Stimulated activated memory B cell treated with anti-CD40 and anti-IgM and Interleukin-4, amounts not matched to agents 10 μg/mL and 1 μg/mL and 100 μg/mL, for 72 hours (primary cell): ENCODE measurements at regions not wholly inside any gene's neighbourhood (a gene's known extent, or its start where the extent isn't known, plus 50 kb on each side); places are given as distances from the start of the nearest gene placed in this dataset.

Experiments
- ATAC-seq: fragments of 150-1000 bp; cut with Tn5 transposase; 2 replicates; pipeline ENCODE4 v1.10.0; 2021
- H3K27ac Mint-ChIP-seq: one replicate; pipeline ENCODE4 v1.8.0; 2022; ENCODE audit warnings: mild to moderate bottlenecking, mixed read lengths
- H3K27me3 Mint-ChIP-seq: one replicate; pipeline ENCODE4 v1.8.0; 2022; ENCODE audit warnings: mixed read lengths
- H3K36me3 Mint-ChIP-seq: one replicate; pipeline ENCODE4 v1.8.0; 2022; ENCODE audit warnings: mixed read lengths
- H3K4me1 Mint-ChIP-seq: one replicate; pipeline ENCODE4 v1.8.0; 2022; ENCODE audit warnings: mixed read lengths
- H3K4me3 Mint-ChIP-seq: one replicate; pipeline ENCODE4 v1.8.0; 2022; ENCODE audit warnings: mild to moderate bottlenecking, moderate library complexity, mixed read lengths
- H3K9me3 Mint-ChIP-seq: one replicate; pipeline ENCODE4 v1.8.0; 2022; ENCODE audit warnings: mixed read lengths

- Mint-ChIP-seq H3K4me3 (no peak overlapping the region), H3K27ac (no peak overlapping the region), H3K4me1 (no peaks in the 10 kb centered on the region), H3K9me3 (peaks cover 2% of the 10 kb centered on the region), H3K27me3 (peaks cover 8% of the 10 kb centered on the region), H3K36me3 (no peaks in the 10 kb centered on the region)
- no peak for ATAC-seq
These were observed 162.5 kb downstream of the WSCD1 start for GRCh38 chr17:6232732-6233101.

DNA sequence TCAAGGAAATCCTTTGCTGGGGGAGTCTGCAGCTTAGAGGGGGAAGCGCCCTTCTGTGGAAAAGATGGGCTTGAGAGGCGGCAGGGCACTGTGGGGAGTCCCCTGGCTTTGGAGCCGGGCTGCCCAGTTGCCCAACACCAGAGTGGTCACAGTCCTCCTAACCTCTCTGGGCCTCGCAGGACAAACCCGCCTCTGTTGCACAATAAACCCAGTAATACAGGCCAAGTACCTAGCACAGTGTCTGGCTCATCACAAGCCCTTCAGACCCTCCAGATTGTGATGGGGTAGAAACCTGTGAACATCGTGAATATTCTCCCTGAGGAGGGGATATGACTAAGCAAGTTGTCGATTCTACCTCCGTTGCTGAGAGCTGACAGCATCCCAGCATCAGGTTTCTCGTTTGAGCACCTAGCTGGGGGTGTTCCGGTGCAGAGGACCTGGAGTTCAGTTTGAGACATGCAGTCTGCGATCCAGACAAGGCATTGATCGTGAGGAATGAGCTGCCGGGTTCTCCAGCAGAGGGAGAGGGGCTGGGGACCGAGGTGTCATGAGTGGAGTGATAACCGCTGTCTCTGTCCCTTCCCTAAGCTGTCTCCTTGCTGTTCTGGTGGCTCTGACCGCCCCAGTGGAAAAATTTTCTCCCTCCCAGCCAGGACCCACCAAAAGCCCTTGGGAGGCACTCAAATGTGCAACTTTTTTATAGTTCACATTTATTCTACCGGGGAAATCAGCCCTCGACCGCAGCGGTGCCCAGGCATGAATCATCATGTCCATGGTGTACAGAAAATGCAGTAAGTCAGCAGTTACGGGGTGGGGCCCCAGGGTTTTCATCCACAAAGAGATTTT lies 161.9 kb downstream of the WSCD1 start:
- Mint-ChIP-seq H3K4me1 (no peaks in the 10 kb centered on the region), H3K27ac (no peak overlapping the region), H3K27me3 (peaks cover 7% of the 10 kb centered on the region), H3K36me3 (no peaks in the 10 kb centered on the region), H3K4me3 (no peak overlapping the region), H3K9me3 (peaks cover 2% of the 10 kb centered on the region)
- ATAC-seq: no peak

DNA sequence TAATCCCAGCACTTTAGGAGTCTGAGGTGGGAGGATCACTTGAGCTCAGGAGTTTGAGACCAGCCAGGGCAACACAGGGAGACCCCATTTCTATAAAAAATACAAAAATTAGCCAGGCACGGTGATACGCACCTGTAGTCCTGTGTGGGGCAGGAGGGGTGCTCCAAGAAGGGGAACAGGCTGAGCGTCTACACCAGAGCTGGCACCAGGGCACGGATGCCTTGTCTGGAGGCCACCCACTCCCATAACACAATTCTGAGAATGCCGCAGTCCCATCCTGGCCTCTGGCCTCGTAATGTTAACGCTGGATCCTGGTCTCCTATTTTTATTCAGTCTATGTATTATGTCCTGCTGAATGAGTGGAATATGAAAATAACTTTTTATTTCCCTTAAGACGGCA lies 161.3 kb downstream of the WSCD1 start:
- no peak for ATAC-seq
- H3K9me3 Mint-ChIP-seq: peaks cover 2% of the 10 kb centered on the region
- no peaks in the 10 kb centered on the region for H3K4me1 Mint-ChIP-seq
- no peaks in the 10 kb centered on the region for H3K36me3 Mint-ChIP-seq
- H3K27ac Mint-ChIP-seq: no peak overlapping the region
- H3K27me3 Mint-ChIP-seq: peaks cover under 1% of the 10 kb centered on the region
- no peak overlapping the region for H3K4me3 Mint-ChIP-seq

DNA sequence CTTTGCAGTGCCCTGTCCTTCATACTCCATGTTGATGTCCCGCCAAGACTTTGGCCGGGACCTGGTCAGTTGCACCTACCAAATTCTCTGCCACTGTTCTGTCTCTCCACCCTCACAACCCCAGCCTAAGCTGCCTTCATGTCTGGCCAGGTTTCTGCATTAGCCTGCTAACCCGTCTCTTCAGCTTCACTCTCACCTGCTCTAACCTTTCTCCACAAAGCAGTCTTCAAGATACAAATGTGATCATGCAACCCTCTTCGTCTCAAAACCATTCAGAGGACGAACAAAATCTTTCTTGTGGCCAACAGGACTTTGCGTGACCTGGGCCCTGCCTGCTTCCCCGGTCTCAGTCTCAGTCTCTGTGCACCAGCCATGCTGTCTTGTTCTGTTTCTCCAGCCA lies 148.2 kb downstream of the WSCD1 start:
- no peak overlapping the region for H3K4me3 Mint-ChIP-seq
- ATAC-seq: no peak

DNA sequence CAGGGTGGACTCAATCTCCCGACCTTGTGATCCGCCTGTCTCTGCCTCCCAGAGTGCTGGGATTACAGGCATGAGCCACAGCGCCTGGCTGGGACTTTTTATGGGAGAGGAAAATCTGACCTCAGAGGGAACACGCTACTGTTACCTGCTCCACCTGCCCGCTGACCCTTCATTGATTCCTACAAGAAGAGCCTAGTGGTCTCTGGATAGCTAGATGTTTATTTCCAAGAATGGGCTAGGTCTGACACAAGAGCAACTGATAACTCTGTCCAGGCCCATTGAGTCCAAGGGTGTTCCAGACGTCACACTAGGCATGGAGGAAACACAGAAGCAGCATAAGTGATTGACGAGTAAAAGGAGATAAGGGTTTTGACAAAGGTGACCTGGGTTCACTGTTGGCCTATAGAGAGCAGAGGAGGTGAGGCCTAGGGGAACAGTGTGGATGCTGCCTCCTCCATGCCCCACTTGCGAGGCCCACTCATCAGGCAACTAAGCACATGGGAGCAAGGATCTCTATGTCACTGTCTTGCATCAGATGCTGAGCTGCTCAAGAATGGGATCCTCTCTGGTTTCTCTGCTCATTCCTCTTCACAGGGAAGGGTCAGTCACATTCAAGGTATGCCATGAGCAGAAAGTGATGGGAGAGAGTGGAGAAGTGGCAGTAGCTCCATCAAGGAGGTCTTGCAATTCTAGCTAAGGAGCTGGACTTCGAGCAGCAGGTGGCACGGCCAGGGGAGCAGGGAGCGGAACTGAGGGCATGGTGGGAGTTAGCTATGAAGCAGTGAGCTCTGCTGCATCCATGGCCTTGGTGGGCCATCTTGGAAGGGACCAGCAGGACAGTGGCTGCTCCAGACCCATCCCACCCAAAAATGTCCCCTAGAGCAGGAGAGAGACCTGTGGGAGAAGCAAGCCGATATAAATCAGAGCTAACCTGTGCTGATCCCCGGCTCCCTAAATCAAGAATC lies 145.2 kb downstream of the WSCD1 start:
- peaks cover 34% of the 10 kb centered on the region for H3K27me3 Mint-ChIP-seq
- ATAC-seq: no peak
- H3K9me3 Mint-ChIP-seq: no peaks in the 10 kb centered on the region

More for the DNA sequence above, 148.2 kb downstream of the WSCD1 start:
- no peaks in the 10 kb centered on the region for H3K36me3 Mint-ChIP-seq
- H3K27ac Mint-ChIP-seq: no peak overlapping the region
- peaks cover 34% of the 10 kb centered on the region for H3K27me3 Mint-ChIP-seq
- no peaks in the 10 kb centered on the region for H3K4me1 Mint-ChIP-seq
- peaks cover 13% of the 10 kb centered on the region for H3K9me3 Mint-ChIP-seq

DNA sequence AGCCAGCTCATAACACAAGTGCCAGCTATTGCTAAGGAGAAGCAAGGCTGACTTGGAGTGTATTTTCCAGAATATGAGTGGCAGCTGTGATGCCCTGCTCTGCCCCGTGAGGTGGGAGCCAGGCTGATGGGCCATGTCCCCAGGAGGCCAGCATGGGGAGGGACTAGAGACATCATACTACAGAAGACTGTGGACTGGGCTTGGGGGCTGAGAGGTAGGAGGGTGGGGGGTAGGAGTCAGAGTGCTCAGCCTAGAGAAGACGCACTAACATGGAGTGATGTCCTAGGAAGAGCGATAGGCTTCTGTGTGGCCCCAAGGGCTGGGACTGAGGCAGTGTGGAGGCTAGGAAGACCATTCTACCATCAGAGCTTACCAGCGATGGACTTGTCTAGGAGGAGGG lies 143.7 kb downstream of the WSCD1 start:
- Mint-ChIP-seq H3K4me3 (no peak overlapping the region), H3K27ac (no peak overlapping the region), H3K27me3 (peaks cover 35% of the 10 kb centered on the region), H3K9me3 (no peaks in the 10 kb centered on the region), H3K4me1 (no peaks in the 10 kb centered on the region), H3K36me3 (no peaks in the 10 kb centered on the region)
- ATAC-seq: no peak

More for the DNA sequence above, 145.2 kb downstream of the WSCD1 start:
- Mint-ChIP-seq H3K4me1 (no peaks in the 10 kb centered on the region), H3K27ac (no peak overlapping the region), H3K4me3 (no peak overlapping the region), H3K36me3 (no peaks in the 10 kb centered on the region)

- no peak overlapping the region for H3K27ac Mint-ChIP-seq
- no peak overlapping the region for H3K4me3 Mint-ChIP-seq
- no peak for ATAC-seq
- no peaks in the 10 kb centered on the region for H3K4me1 Mint-ChIP-seq
- no peaks in the 10 kb centered on the region for H3K36me3 Mint-ChIP-seq
- peaks cover 24% of the 10 kb centered on the region for H3K27me3 Mint-ChIP-seq
- H3K9me3 Mint-ChIP-seq: no peaks in the 10 kb centered on the region
These were observed 142.6 kb downstream of the WSCD1 start for GRCh38 chr17:6212766-6213165.

DNA sequence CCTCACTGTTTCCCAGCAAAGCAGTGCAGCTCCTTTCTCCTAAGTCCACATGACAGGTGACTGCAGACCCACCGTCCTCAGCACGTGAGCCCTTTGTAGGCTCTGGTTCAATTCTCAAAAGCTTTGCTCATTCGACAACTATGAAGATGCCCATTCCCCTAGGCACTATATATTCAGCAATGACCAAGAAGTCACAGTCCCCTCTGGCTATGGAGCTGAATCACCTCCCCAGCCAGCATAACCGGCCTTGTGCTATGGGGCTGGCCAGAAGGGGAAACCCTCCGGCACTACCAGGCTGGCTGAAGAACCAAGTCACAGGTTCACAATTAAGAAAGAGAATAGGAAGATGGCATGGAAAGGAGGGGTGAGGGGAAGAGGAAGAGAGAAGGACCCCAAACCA lies 139.7 kb downstream of the WSCD1 start:
- Mint-ChIP-seq H3K36me3 (no peaks in the 10 kb centered on the region), H3K4me1 (no peaks in the 10 kb centered on the region), H3K27me3 (peaks cover 9% of the 10 kb centered on the region), H3K27ac (no peak overlapping the region), H3K9me3 (no peaks in the 10 kb centered on the region), H3K4me3 (no peak overlapping the region)
- ATAC-seq: no peak

GRCh38 chr17:6208608-6209180 lies 138.5 kb downstream of the WSCD1 start:
- Mint-ChIP-seq H3K9me3 (no peaks in the 10 kb centered on the region), H3K27ac (no peak overlapping the region), H3K4me1 (no peaks in the 10 kb centered on the region), H3K27me3 (peaks cover 16% of the 10 kb centered on the region), H3K36me3 (no peaks in the 10 kb centered on the region), H3K4me3 (no peak overlapping the region)
- no peak for ATAC-seq

DNA sequence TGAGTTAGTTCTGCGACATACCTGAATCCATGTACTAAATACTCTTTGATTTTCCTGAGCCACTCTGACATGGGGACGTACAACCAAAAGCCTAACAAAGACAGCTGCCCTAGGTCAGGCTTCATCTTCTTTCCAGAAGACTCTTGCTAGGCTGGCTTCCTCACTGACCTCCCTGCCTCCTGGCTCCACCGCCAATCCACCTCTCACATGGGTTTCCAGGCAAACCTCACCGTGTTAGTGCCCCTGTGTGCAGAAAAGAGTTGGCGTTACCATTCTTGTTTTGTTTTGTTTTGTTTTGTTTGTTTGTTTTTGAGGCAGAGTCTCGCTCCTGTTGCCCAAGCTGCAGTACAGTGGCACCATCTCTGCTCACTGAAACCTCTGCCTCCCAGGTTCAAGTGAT lies 135.3 kb downstream of the WSCD1 start:
- Mint-ChIP-seq H3K27me3 (peaks cover 34% of the 10 kb centered on the region), H3K4me1 (no peaks in the 10 kb centered on the region), H3K9me3 (no peaks in the 10 kb centered on the region), H3K4me3 (no peak overlapping the region), H3K27ac (no peak overlapping the region), H3K36me3 (no peaks in the 10 kb centered on the region)
- no peak for ATAC-seq

GRCh38 chr17:6205033-6205432 lies 134.9 kb downstream of the WSCD1 start:
- no peak for ATAC-seq
- Mint-ChIP-seq H3K27ac (no peak overlapping the region), H3K9me3 (no peaks in the 10 kb centered on the region), H3K36me3 (no peaks in the 10 kb centered on the region), H3K4me3 (no peak overlapping the region), H3K4me1 (no peaks in the 10 kb centered on the region), H3K27me3 (peaks cover 32% of the 10 kb centered on the region)

DNA sequence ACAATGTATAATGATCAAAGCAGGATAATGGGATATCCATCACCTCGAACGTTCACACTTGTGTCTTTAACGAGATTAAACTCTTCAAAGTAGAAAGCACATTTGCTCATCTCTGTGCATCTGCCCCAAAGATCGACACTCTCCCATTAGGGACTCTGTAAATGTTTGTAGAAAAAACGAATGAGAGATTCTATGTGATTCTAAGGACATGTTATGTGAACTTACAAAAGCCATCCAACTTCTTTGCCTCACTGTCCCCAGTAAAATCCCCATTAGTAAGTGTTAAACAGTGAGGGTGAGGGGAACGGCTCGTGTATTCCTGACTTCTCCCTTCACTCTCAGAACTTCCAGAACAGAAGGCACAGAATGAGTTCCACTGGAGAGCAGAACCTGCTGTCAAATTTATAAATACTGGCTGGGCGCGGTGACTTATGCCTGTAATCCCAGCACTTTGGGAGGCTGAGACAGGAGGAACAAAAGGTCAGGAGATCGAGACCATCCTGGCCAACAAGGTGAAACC lies 134.1 kb downstream of the WSCD1 start:
- Mint-ChIP-seq H3K36me3 (no peaks in the 10 kb centered on the region), H3K4me1 (no peaks in the 10 kb centered on the region), H3K4me3 (no peak overlapping the region), H3K27ac (no peak overlapping the region), H3K9me3 (no peaks in the 10 kb centered on the region), H3K27me3 (peaks cover 31% of the 10 kb centered on the region)
- no peak for ATAC-seq

- Mint-ChIP-seq H3K36me3 (no peaks in the 10 kb centered on the region), H3K4me3 (no peak overlapping the region), H3K4me1 (no peaks in the 10 kb centered on the region), H3K27me3 (peaks cover 7% of the 10 kb centered on the region), H3K27ac (no peak overlapping the region), H3K9me3 (peaks cover 5% of the 10 kb centered on the region)
- no peak for ATAC-seq
These were observed 126.2 kb downstream of the WSCD1 start for GRCh38 chr17:6196355-6196754.

- peaks cover 5% of the 10 kb centered on the region for H3K9me3 Mint-ChIP-seq
- peaks cover 6% of the 10 kb centered on the region for H3K27me3 Mint-ChIP-seq
- ATAC-seq: no peak
- H3K36me3 Mint-ChIP-seq: no peaks in the 10 kb centered on the region
- no peak overlapping the region for H3K4me3 Mint-ChIP-seq
- no peak overlapping the region for H3K27ac Mint-ChIP-seq
- no peaks in the 10 kb centered on the region for H3K4me1 Mint-ChIP-seq
These were observed 124.9 kb downstream of the WSCD1 start for GRCh38 chr17:6195123-6195522.
